HepG2 (cell line): ENCODE measurements at regions not wholly inside any gene's neighbourhood (a gene's known extent, or its start where the extent isn't known, plus 50 kb on each side); places are given as distances from the start of the nearest gene placed in this dataset.

Experiments
- CHD4 ChIP-seq: fragments of 200-600 bp; sonication (generic); IDR thresholded peaks from 2 replicates; pipeline ENCODE4 v1.7.0; 2017; ENCODE audit warnings: mild to moderate bottlenecking, low read length, borderline replicate concordance
- GFI1 ChIP-seq: sonication (generic); formaldehyde crosslinking; IDR thresholded peaks from 2 replicates; pipeline ENCODE4 v1.5.0; 2020; ENCODE audit warnings: missing genetic modification reagents, mild to moderate bottlenecking, borderline replicate concordance
- MTA3 ChIP-seq: sonication (generic); formaldehyde crosslinking; IDR thresholded peaks from 2 replicates; pipeline ENCODE4 v1.4.0; 2020; ENCODE audit warnings: missing genetic modification reagents
- POLR2AphosphoS5 ChIP-seq: IDR thresholded peaks from 2 replicates; pipeline ENCODE4 v1.6.1; 2012; ENCODE audit warnings: low read depth, low read length
- RBFOX2 ChIP-seq: fragments of 200-400 bp; formaldehyde crosslinking; IDR thresholded peaks from 2 replicates; pipeline ENCODE4 v1.6.1; 2017; ENCODE audit warnings: low read depth, mild to moderate bottlenecking, low read length
- SAP130 ChIP-seq: IDR thresholded peaks from 2 replicates; pipeline ENCODE4 v1.6.1; 2016; ENCODE audit warnings: low read depth
- SRSF4 ChIP-seq: fragments of 200-400 bp; formaldehyde crosslinking; IDR thresholded peaks from one replicate; pipeline ENCODE4 v1.6.1; 2018; ENCODE audit warnings: mild to moderate bottlenecking, low read depth, low read length, moderate library complexity; ENCODE audit not compliant: poor library complexity, severe bottlenecking
- STAG1 ChIP-seq: sonication (generic); formaldehyde crosslinking; IDR thresholded peaks from 2 replicates; pipeline ENCODE4 v1.4.0; 2020; ENCODE audit warnings: missing genetic modification reagents
- ZNF3 ChIP-seq: IDR thresholded peaks from 2 replicates; pipeline ENCODE4 v1.7.0; 2017; ENCODE audit warnings: inconsistent platforms
- ZNF44 ChIP-seq: sonication (generic); formaldehyde crosslinking; IDR thresholded peaks from 2 replicates; pipeline ENCODE4 v1.5.1; 2020; ENCODE audit warnings: mild to moderate bottlenecking, missing genetic modification reagents
- ZNF556 ChIP-seq: sonication (generic); formaldehyde crosslinking; IDR thresholded peaks from 2 replicates; pipeline ENCODE4 v1.4.0; 2020; ENCODE audit warnings: mild to moderate bottlenecking, missing genetic modification reagents, borderline replicate concordance
- ZNF569 ChIP-seq: sonication (generic); formaldehyde crosslinking; IDR thresholded peaks from 2 replicates; pipeline ENCODE4 v1.5.0; 2020; ENCODE audit warnings: mild to moderate bottlenecking, missing genetic modification reagents, moderate library complexity, borderline replicate concordance
- TF ChIP-seq, protein P1 (sequence below): IDR thresholded peaks from 2 replicates; pipeline ENCODE4 v1.6.1; 2018; ENCODE audit warnings: missing genetic modification reagents
- TF ChIP-seq, protein P2 (sequence below): sonication (generic); formaldehyde crosslinking; IDR thresholded peaks from 2 replicates; pipeline ENCODE4 v1.8.1; 2022; ENCODE audit warnings: mild to moderate bottlenecking, missing genetic modification reagents
- TF ChIP-seq, protein P3 (sequence below): sonication (generic); formaldehyde crosslinking; IDR thresholded peaks from 2 replicates; pipeline ENCODE4 v1.4.0; 2020; ENCODE audit warnings: missing genetic modification reagents
- TF ChIP-seq, protein P4 (sequence below): sonication (generic); formaldehyde crosslinking; IDR thresholded peaks from 2 replicates; pipeline ENCODE4 v1.4.0; 2020; ENCODE audit warnings: missing genetic modification reagents, borderline replicate concordance
- TF ChIP-seq, protein P5 (sequence below): sonication (generic); formaldehyde crosslinking; IDR thresholded peaks from 2 replicates; pipeline ENCODE4 v1.9.0; 2021; ENCODE audit warnings: missing genetic modification reagents, borderline replicate concordance
- TF ChIP-seq, protein P6 (sequence below): sonication (generic); formaldehyde crosslinking; IDR thresholded peaks from 2 replicates; pipeline ENCODE4 v1.5.1; 2020; ENCODE audit warnings: missing genetic modification reagents, mild to moderate bottlenecking, borderline replicate concordance

DNA sequence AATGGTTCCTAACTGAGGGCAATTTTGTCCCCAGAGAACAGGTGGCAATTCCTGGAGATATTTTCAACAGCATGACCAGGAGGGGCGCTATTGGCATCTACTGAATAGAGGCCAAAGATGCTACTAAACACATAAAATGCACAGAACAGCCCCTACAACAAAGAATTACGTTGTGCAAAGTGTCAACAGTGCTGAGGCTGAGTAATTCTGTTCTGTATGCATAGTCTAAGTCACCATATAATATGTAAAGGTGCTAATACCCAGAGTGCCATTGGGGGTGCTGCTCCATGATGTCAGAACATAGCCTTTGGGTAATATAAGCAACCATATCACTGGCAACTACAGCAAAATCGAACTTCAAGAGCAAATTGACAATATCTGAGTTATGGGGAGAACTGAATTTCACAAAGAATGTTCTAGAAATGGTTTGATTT, 213.3 kb upstream of the PHYHIPL start (continued):
- TF ChIP-seq, protein P1, sequence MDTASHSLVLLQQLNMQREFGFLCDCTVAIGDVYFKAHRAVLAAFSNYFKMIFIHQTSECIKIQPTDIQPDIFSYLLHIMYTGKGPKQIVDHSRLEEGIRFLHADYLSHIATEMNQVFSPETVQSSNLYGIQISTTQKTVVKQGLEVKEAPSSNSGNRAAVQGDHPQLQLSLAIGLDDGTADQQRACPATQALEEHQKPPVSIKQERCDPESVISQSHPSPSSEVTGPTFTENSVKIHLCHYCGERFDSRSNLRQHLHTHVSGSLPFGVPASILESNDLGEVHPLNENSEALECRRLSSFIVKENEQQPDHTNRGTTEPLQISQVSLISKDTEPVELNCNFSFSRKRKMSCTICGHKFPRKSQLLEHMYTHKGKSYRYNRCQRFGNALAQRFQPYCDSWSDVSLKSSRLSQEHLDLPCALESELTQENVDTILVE (CRISPR knock-in tag): no peak
- TF ChIP-seq, protein P2, sequence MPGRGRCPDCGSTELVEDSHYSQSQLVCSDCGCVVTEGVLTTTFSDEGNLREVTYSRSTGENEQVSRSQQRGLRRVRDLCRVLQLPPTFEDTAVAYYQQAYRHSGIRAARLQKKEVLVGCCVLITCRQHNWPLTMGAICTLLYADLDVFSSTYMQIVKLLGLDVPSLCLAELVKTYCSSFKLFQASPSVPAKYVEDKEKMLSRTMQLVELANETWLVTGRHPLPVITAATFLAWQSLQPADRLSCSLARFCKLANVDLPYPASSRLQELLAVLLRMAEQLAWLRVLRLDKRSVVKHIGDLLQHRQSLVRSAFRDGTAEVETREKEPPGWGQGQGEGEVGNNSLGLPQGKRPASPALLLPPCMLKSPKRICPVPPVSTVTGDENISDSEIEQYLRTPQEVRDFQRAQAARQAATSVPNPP (CRISPR knock-in tag): no peak
- TF ChIP-seq RBFOX2 (peak; percentile 56; the same call in 1 of the 2 replicates), POLR2AphosphoS5 (no peak), CHD4 (0 out of 2 replicates have a peak, but pooled peaks have one; percentile 35), ZNF556 (no peak), GFI1 (no peak), ZNF3 (CRISPR knock-in tag) (no peak), SRSF4 (no peak), ZNF44 (CRISPR knock-in tag) (no peak), MTA3 (CRISPR knock-in tag) (no peak), STAG1 (peak; percentile 63), SAP130 (CRISPR knock-in tag) (peak; percentile 45), ZNF569 (CRISPR knock-in tag) (no peak)
- TF ChIP-seq, protein P3, sequence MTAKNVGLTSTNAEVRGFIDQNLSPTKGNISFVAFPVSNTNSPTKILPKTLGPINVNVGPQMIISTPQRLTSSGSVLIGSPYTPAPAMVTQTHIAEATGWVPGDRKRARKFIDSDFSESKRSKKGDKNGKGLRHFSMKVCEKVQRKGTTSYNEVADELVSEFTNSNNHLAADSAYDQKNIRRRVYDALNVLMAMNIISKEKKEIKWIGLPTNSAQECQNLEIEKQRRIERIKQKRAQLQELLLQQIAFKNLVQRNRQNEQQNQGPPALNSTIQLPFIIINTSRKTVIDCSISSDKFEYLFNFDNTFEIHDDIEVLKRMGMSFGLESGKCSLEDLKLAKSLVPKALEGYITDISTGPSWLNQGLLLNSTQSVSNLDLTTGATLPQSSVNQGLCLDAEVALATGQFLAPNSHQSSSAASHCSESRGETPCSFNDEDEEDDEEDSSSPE (CRISPR knock-in tag): no peak
- TF ChIP-seq, protein P4, sequence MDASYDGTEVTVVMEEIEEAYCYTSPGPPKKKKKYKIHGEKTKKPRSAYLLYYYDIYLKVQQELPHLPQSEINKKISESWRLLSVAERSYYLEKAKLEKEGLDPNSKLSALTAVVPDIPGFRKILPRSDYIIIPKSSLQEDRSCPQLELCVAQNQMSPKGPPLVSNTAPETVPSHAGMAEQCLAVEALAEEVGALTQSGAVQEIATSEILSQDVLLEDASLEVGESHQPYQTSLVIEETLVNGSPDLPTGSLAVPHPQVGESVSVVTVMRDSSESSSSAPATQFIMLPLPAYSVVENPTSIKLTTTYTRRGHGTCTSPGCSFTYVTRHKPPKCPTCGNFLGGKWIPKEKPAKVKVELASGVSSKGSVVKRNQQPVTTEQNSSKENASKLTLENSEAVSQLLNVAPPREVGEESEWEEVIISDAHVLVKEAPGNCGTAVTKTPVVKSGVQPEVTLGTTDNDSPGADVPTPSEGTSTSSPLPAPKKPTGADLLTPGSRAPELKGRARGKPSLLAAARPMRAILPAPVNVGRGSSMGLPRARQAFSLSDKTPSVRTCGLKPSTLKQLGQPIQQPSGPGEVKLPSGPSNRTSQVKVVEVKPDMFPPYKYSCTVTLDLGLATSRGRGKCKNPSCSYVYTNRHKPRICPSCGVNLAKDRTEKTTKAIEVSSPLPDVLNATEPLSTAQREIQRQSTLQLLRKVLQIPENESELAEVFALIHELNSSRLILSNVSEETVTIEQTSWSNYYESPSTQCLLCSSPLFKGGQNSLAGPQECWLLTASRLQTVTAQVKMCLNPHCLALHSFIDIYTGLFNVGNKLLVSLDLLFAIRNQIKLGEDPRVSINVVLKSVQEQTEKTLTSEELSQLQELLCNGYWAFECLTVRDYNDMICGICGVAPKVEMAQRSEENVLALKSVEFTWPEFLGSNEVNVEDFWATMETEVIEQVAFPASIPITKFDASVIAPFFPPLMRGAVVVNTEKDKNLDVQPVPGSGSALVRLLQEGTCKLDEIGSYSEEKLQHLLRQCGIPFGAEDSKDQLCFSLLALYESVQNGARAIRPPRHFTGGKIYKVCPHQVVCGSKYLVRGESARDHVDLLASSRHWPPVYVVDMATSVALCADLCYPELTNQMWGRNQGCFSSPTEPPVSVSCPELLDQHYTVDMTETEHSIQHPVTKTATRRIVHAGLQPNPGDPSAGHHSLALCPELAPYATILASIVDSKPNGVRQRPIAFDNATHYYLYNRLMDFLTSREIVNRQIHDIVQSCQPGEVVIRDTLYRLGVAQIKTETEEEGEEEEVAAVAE (CRISPR knock-in tag): no peak
- TF ChIP-seq, protein P5, sequence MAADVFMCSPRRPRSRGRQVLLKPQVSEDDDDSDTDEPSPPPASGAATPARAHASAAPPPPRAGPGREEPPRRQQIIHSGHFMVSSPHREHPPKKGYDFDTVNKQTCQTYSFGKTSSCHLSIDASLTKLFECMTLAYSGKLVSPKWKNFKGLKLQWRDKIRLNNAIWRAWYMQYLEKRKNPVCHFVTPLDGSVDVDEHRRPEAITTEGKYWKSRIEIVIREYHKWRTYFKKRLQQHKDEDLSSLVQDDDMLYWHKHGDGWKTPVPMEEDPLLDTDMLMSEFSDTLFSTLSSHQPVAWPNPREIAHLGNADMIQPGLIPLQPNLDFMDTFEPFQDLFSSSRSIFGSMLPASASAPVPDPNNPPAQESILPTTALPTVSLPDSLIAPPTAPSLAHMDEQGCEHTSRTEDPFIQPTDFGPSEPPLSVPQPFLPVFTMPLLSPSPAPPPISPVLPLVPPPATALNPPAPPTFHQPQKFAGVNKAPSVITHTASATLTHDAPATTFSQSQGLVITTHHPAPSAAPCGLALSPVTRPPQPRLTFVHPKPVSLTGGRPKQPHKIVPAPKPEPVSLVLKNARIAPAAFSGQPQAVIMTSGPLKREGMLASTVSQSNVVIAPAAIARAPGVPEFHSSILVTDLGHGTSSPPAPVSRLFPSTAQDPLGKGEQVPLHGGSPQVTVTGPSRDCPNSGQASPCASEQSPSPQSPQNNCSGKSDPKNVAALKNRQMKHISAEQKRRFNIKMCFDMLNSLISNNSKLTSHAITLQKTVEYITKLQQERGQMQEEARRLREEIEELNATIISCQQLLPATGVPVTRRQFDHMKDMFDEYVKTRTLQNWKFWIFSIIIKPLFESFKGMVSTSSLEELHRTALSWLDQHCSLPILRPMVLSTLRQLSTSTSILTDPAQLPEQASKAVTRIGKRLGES: no peak
- TF ChIP-seq, protein P6, sequence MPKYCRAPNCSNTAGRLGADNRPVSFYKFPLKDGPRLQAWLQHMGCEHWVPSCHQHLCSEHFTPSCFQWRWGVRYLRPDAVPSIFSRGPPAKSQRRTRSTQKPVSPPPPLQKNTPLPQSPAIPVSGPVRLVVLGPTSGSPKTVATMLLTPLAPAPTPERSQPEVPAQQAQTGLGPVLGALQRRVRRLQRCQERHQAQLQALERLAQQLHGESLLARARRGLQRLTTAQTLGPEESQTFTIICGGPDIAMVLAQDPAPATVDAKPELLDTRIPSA (CRISPR knock-in tag): no peak
